Inferior parietal cortex (tissue), 1 donor: ENCODE measurements at regions not wholly inside any gene's neighbourhood (a gene's known extent, or its start where the extent isn't known, plus 50 kb on each side); places are given as distances from the start of the nearest gene placed in this dataset.
A peak's percentile ranks its signal among the peaks of the same experiment; 100 is the strongest.

Experiments
- DNase-seq: peaks from one replicate; pipeline ENCODE4 v3.0.0-alpha.2; 2016; ENCODE audit errors: extremely low spot score

- no peak for DNase-seq
Measured at GRCh38 chr15:61633951-61634350, 404.8 kb upstream of the RORA start.

GRCh38 chr15:61629269-61629668 lies 400.2 kb upstream of the RORA start:
- DNase-seq, result no peak

GRCh38 chr15:61624950-61625349 lies 395.8 kb upstream of the RORA start:
- no peak for DNase-seq

GRCh38 chr15:61623746-61624145 lies 394.6 kb upstream of the RORA start:
- DNase-seq, result no peak

- no peak for DNase-seq
Measured at GRCh38 chr15:61621865-61622264, 392.8 kb upstream of the RORA start.

- peak; percentile 11 for DNase-seq
Measured at GRCh38 chr15:61621146-61621545, 392.0 kb upstream of the RORA start.

GRCh38 chr15:61620151-61620550 lies 391.0 kb upstream of the RORA start:
- DNase-seq, result no peak

- no peak for DNase-seq
Measured at GRCh38 chr15:61613729-61614128, 384.6 kb upstream of the RORA start.

- DNase-seq, result no peak
Measured at GRCh38 chr15:61613138-61613537, 384.0 kb upstream of the RORA start.

- DNase-seq, result no peak
Measured at GRCh38 chr15:61612111-61612510, 383.0 kb upstream of the RORA start.

- no peak for DNase-seq
Measured at GRCh38 chr15:61605343-61605742, 376.2 kb upstream of the RORA start.

GRCh38 chr15:61598655-61599054 lies 369.6 kb upstream of the RORA start:
- DNase-seq, result no peak

GRCh38 chr15:61584410-61584809 lies 355.3 kb upstream of the RORA start:
- no peak for DNase-seq

GRCh38 chr15:61582092-61582491 lies 353.0 kb upstream of the RORA start:
- DNase-seq, result no peak

GRCh38 chr15:61575597-61575996 lies 346.5 kb upstream of the RORA start:
- no peak for DNase-seq

GRCh38 chr15:61571026-61571425 lies 341.9 kb upstream of the RORA start:
- no peak for DNase-seq

GRCh38 chr15:61564785-61565184 lies 335.7 kb upstream of the RORA start:
- DNase-seq, result no peak

GRCh38 chr15:61558172-61559136 lies 329.4 kb upstream of the RORA start:
- DNase-seq, result no peak

- DNase-seq, result no peak
Measured at GRCh38 chr15:61556037-61556648, 327.0 kb upstream of the RORA start.

GRCh38 chr15:61549727-61550126 lies 320.6 kb upstream of the RORA start:
- no peak for DNase-seq

- no peak for DNase-seq
Measured at GRCh38 chr15:61545763-61546162, 316.7 kb upstream of the RORA start.

- no peak for DNase-seq
Measured at GRCh38 chr15:61541516-61541915, 312.4 kb upstream of the RORA start.

GRCh38 chr15:61537337-61537736 lies 308.2 kb upstream of the RORA start:
- DNase-seq, result no peak
